ENCODE measurements at regions not wholly inside any gene's neighbourhood (a gene's known extent, or its start where the extent isn't known, plus 50 kb on each side); places are given as distances from the start of the nearest gene placed in this dataset.

DNA sequence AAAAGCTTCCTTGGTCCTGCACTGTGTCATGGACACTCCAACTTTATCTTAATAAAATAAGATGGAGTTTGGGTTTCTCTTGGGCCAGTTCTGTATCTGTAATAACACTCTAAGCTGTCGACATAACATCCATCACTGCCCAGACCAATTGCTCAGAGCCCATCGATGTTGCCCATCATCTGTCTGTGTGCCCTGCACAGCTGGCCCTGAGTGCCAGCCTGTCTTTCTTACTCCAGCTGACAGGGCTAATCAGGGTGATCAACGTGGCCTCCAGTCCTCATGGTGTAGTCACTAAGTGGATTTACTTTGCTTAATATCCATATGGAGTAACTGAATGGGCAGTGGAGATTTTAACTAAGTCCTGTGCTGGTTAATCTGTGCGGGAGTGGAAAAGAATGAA is 419.8 kb upstream of the TPM1 start:
- TF ChIP-seq CTCF (IDR thresholded peaks at IDR 0.05) = no peak
- no peak for TF ChIP-seq POLR2A (IDR thresholded peaks at IDR 0.05)
- TF ChIP-seq EP300 (IDR thresholded peaks at IDR 0.05) = no peak
